HG03575 (cell line): ENCODE measurements at regions not wholly inside any gene's neighbourhood (a gene's known extent, or its start where the extent isn't known, plus 50 kb on each side); places are given as distances from the start of the nearest gene placed in this dataset.
"Not testable (repeated sequence)": the region's sequence is repeated elsewhere in the genome, so short reads cannot be mapped to it uniquely, and the experiment has no call there.

Experiments
- ATAC-seq: cut with Tn5 transposase; IDR thresholded peaks from one replicate; pipeline ENCODE4 v1.9.1; 2021; ENCODE audit not compliant: unreplicated experiment, insufficient number of reproducible peaks, low FRiP score; ENCODE audit errors: extremely low read depth

GRCh38 chr18:70705831-70706416 lies 417.1 kb downstream of the SOCS6 start:
- no peak for ATAC-seq

- no peak for ATAC-seq
Observed at GRCh38 chr18:70700496-70700895, 411.7 kb downstream of the SOCS6 start.

DNA sequence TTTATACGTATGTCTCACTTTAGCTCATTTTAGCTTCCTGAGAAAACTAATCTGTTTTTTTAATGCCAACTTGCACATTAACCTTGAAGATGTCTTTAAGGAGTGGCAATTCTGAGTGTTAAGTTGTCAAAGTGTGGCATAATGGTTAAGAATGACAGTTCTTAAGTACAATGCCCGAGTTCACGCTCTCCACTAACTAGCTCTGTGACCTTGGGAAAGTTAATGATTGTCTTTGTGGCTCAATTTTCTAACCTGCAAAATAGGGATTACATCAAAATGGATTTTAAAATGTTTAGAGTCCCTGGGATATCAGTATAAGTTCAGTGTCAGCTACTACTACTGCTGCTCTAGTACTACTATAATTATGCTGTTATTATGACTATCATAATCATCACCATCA lies 409.7 kb downstream of the SOCS6 start:
- ATAC-seq = no peak

DNA sequence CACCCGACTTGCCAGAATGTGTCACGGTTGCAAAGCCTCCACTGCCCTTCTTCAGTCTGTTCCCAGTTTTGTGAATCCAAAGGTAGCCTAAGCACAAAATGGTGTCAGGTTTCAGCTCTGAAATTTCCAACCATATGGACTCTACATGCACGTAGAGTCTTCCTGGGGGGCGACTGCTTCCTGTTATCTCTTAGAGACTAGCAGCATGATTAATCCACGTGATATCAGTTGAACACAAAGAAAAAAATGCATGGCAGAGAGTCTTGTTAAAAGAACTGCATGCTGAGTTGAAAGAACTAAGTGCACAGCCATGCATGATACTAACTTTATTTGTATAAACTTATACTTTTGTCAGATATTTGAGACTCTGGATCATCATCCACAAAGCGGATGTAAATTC lies 404.4 kb downstream of the SOCS6 start:
- no peak for ATAC-seq

DNA sequence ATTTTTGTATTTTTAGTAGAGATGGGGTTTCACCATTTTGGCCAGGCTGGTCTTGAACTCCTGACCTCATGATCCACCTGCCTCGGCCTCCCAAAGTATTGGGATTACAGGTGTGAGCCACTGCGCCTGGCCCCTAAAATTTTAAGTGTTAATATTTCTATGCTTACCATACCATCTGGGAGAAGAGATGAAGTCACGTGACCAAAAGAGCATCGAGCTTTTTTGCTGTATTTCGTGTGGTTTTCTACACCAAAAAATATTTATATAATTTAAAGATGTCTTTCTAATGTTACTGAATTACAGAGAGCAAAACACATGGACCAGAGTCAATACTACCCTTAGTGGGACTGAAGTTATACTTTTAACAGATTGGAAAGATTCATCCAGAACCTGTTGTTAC lies 400.9 kb downstream of the SOCS6 start:
- not testable (repeated sequence) for ATAC-seq

DNA sequence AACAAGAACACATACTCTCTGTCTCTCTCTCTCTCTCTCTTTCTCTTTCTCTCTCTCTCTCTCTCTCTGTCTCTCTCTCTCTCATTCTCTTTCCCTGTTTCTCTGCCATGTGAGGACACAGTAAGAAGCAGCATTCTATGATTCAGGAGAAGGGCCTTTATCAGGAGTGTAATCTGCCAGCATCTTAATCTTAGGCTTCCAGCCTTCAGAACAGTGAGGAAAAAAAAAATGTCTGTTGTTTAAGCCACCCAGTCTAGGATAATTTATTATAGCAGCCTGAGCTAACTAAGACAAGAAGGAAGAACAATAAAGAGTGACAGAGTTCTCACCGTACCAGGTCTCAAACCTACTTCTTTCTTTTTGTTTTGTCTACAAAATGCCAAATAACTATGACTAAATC lies 399.4 kb downstream of the SOCS6 start:
- no peak for ATAC-seq

DNA sequence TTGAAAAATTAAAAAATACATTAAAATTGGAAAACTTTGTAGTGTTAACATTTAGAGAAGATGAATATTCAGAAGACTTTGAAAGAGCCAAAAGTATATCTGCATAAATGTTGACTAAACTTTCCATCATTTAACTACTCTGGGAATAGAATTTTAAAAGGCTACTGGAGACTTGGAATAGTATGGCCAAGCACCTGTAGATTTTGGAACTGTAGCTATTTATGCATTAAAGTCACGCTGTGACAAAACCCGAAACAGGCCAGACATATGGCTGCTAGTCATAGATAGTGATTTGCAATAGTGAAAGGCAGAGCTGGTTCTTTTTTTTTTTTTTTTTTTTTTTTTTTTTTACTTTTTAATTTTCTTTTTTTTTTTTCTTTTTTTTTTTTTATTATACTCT lies 396.0 kb downstream of the SOCS6 start:
- ATAC-seq = no peak

- ATAC-seq = no peak
Observed at GRCh38 chr18:70683263-70683662, 394.4 kb downstream of the SOCS6 start.

DNA sequence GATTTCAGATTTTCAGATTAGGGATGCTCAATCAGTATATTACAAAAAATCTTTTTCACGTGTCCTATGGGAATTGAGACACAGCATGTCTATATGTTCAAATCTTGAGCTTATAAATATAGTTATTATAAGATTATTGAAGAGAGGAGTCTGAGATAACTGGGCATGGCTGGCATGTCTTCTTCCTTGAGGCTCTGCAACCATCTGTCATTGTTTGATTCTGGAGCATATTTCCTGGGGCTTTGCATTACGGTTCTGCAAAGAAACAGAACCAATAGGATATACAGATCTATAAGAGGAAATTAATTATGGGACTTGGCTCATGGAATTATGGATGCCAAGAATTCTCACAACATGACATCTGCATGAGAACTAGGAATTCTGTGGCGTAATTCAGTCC lies 386.1 kb downstream of the SOCS6 start:
- no peak for ATAC-seq

- no peak for ATAC-seq
Observed at GRCh38 chr18:70673831-70674230, 385.0 kb downstream of the SOCS6 start.

- no peak for ATAC-seq
Observed at GRCh38 chr18:70672581-70672980, 383.7 kb downstream of the SOCS6 start.

- ATAC-seq = no peak
Observed at GRCh38 chr18:70671889-70672565, 383.2 kb downstream of the SOCS6 start.

DNA sequence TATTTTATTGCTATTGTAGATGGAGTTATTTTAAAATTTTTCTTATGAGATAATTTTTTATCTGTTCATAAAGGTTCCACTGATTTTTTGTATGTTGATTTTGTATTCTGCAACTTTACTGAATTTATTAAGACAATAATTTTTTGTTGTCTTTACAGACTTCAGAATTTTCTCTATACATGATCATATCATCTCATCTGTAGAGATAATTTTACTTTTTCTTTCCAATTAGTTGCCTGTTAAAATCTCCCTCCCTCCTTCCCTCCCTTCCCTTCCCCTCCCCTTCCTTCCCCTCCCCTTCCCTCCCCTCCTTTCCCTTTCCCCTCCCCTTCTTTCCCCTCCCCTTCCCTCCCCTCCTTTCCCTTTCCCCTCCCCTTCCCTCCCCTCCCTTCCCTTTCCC lies 378.1 kb downstream of the SOCS6 start:
- no peak for ATAC-seq

DNA sequence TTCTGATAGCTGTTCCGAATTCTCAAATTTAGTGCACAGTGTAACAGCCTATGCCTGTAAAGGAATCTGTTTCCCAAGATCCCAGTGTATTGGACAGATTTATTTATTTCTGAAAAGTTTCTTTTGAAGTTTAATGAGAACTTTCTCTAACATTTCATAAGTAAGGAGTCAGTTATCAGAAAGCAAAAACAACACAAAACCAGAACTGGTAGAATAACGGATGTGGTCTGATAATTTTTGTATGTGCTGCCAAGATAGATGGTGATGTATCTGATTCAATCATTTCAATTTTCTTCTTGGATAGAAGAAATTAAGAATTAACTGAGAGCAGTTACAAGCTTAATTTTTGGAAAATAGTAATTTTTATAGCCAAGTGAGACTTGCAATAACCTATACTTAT lies 374.3 kb downstream of the SOCS6 start:
- ATAC-seq = no peak

DNA sequence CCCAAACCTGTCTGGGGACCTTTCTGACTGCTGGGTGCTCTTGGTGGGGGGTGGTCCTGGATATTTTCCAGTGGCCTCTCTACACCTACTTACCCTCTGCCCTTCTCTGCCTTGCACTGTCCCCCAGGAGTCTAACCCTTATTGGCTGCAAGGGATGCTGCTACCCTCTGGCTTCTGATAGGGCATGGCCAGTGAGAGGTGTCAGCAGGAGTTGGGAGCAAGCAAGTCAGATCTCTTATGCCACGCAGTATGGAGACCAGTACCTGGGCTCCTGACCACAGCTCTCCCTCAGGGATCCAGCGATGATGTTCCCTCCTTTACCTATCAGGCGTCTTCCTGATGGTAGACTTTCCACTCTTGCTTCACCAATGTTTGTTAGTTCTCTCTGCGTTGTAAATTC lies 373.7 kb downstream of the SOCS6 start:
- no peak for ATAC-seq

GRCh38 chr18:70659036-70659925 lies 370.4 kb downstream of the SOCS6 start:
- ATAC-seq = no peak

GRCh38 chr18:70653671-70654070 lies 364.8 kb downstream of the SOCS6 start:
- no peak for ATAC-seq

GRCh38 chr18:70650878-70651277 lies 362.0 kb downstream of the SOCS6 start:
- no peak for ATAC-seq

GRCh38 chr18:70649683-70650082 lies 360.8 kb downstream of the SOCS6 start:
- no peak for ATAC-seq

GRCh38 chr18:70645971-70646370 lies 357.1 kb downstream of the SOCS6 start:
- ATAC-seq = no peak
